ENCODE measurements at regions not wholly inside any gene's neighbourhood (a gene's known extent, or its start where the extent isn't known, plus 50 kb on each side); places are given as distances from the start of the nearest gene placed in this dataset.

DNA sequence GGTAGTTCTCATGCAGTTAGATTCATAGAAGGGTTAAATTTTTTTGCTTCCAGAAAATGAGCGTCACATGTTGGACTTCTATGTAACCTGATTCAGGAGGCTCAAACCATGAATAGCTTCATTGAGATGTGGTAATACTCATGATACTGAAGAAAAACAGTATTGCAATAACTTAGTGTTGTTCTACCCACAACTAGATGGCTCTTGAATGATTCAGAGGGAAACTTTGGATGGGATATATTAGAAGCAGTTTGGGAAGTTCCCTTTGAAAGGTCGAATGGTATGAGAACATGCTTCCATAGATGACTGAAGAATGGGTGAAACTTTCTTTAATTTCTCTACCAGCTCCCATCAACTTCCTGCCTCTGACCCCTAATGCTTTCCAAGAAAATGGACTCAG is 211.7 kb upstream of the PTGFR start:
- Histone ChIP-seq H3K79me2 (ENCODE audit: insufficient read depth, low read length) (no peaks in the 10 kb centered on the region), H4K20me1 (ENCODE audit: insufficient read depth) (no peaks in the 10 kb centered on the region), H3K9me2 (ENCODE audit: insufficient read depth) (no peaks in the 10 kb centered on the region), H3K27ac (ENCODE audit: low read depth, low read length) (no peak overlapping the region), H2AFZ (ENCODE audit: low read depth, low read length, poor library complexity, severe bottlenecking) (no peak overlapping the region), H3K4me3 (replicated peaks in 1 of 2; ENCODE audit: low read depth in 1 of 2, low read length in 2 of 2) (no peak overlapping the region), H3K4me1 (ENCODE audit: control insufficient read depth in 1 of 2, insufficient read depth in 2 of 2, low read length in 2 of 2) (peaks cover 0 to 6% of the 10 kb centered on the region in 2 experiments; a peak in 1 of 4 replicates), H3K9ac (ENCODE audit: low read length) (no peak overlapping the region), H3K9me3 (ENCODE audit: control insufficient read depth in 1 of 2, insufficient read depth in 1 of 2, low read depth in 1 of 2, low read length in 2 of 2) (no peaks in the 10 kb centered on the region), H3K36me3 (ENCODE audit: control insufficient read depth in 1 of 2, insufficient read depth in 2 of 2, low read length in 2 of 2) (no peaks in the 10 kb centered on the region), H3K4me2 (ENCODE audit: low read length) (no peak overlapping the region), H3K27me3 (ENCODE audit: insufficient read depth, low read length) (no peaks in the 10 kb centered on the region)
- DNase-seq (ENCODE audit: low read depth, low spot score) (no peak), ATAC-seq (no peak)
- TF ChIP-seq ZNF274 (IDR thresholded peaks at IDR 0.05; ENCODE audit: low read depth, low read length) (no peak), POLR2A (IDR thresholded peaks at IDR 0.05; ENCODE audit: borderline replicate concordance, extremely low read depth, insufficient read depth, insufficient read length) (no peak), ELF1 (IDR thresholded peaks at IDR 0.05; ENCODE audit: borderline replicate concordance, low read depth) (no peak), CEBPB (IDR thresholded peaks at IDR 0.05; ENCODE audit: low read depth) (no peak), ZBTB33 (IDR thresholded peaks at IDR 0.05; ENCODE audit: extremely low read depth, insufficient replicate concordance, low read length) (no peak), REST (IDR thresholded peaks at IDR 0.05; ENCODE audit: low read depth) (no peak)
- no TSS peak for BruUV-seq (replicated peaks)
- RAD21 ChIA-PET (ENCODE audit: low non-redundant PET in 1 of 2, low total read pairs in 2 of 2, uncharacterized antibody in 2 of 2, unreplicated experiment in 2 of 2) = no interaction called here
- intact Hi-C loops (cut with micrococcal nuclease) = no loop called here
- CTCF ChIA-PET = no interaction called here
- POLR2A ChIA-PET = no interaction called here

All from HCT116 (cell line).